HEK293T (cell line): ENCODE measurements at regions not wholly inside any gene's neighbourhood (a gene's known extent, or its start where the extent isn't known, plus 50 kb on each side); places are given as distances from the start of the nearest gene placed in this dataset.
"Not testable (repeated sequence)": the region's sequence is repeated elsewhere in the genome, so short reads cannot be mapped to it uniquely, and the experiment has no call there.

Source experiments
- CTCF ChIA-PET: fragments of 350-600 bp; formaldehyde crosslinking; extraction: SDS; loops from one replicate; lab custom pipeline; 2021; ENCODE audit warnings: antibody characterized with exemption, inconsistent platforms; lab: Yijun Ruan, JAX
- POLR2A ChIA-PET: fragments of 350-600 bp; formaldehyde crosslinking; extraction: SDS; loops from one replicate; lab custom pipeline; 2020; ENCODE audit warnings: antibody characterized with exemption, inconsistent platforms; lab: Yijun Ruan, JAX
- DNase-seq: peaks from one replicate; pipeline ENCODE4 v3.0.0; 2012; ENCODE audit warnings: mixed read lengths; ENCODE audit errors: extremely low spot score
- ARNT ChIP-seq: fragments of 450-650 bp; IDR thresholded peaks from 2 replicates; pipeline ENCODE4 v1.6.1; 2017; ENCODE audit warnings: mild to moderate bottlenecking
- BHLHE40 ChIP-seq: fragments of 450-650 bp; IDR thresholded peaks from 2 replicates; pipeline ENCODE4 v1.6.1; 2016; ENCODE audit warnings: mild to moderate bottlenecking, moderate library complexity, borderline replicate concordance
- ELF4 ChIP-seq: fragments of 450-650 bp; IDR thresholded peaks from 2 replicates; pipeline ENCODE4 v1.6.1; 2017; ENCODE audit warnings: antibody characterized with exemption
- FOXA1 ChIP-seq: fragments of 450-650 bp; IDR thresholded peaks from 2 replicates; pipeline ENCODE4 v1.6.1; 2016; ENCODE audit warnings: mild to moderate bottlenecking
- FOXK2 ChIP-seq: fragments of 450-650 bp; IDR thresholded peaks from 2 replicates; pipeline ENCODE4 v1.6.1; 2016; ENCODE audit warnings: mild to moderate bottlenecking
- HDGF ChIP-seq: fragments of 450-650 bp; IDR thresholded peaks from 2 replicates; pipeline ENCODE4 v1.6.1; 2017; ENCODE audit warnings: antibody characterized with exemption, borderline replicate concordance
- L3MBTL2 ChIP-seq: fragments of 450-650 bp; conservative IDR thresholded peaks from 2 replicates; pipeline ENCODE4 v1.6.1; 2016; ENCODE audit warnings: mild to moderate bottlenecking
- LEF1 ChIP-seq: fragments of 450-650 bp; IDR thresholded peaks from 2 replicates; pipeline ENCODE4 v1.6.1; 2017; ENCODE audit warnings: mild to moderate bottlenecking, borderline replicate concordance
- NFRKB ChIP-seq: fragments of 450-650 bp; IDR thresholded peaks from 2 replicates; pipeline ENCODE4 v1.6.1; 2016; ENCODE audit warnings: mild to moderate bottlenecking, moderate library complexity
- SP1 ChIP-seq: fragments of 450-650 bp; IDR thresholded peaks from 2 replicates; pipeline ENCODE4 v1.6.1; 2017
- SUZ12 ChIP-seq: fragments of 450-650 bp; IDR thresholded peaks from 2 replicates; pipeline ENCODE4 v1.6.1; 2016; ENCODE audit warnings: mild to moderate bottlenecking
- TARDBP ChIP-seq: fragments of 450-650 bp; IDR thresholded peaks from 2 replicates; pipeline ENCODE4 v1.6.1; 2016
- ZNF384 ChIP-seq: fragments of 450-650 bp; IDR thresholded peaks from 2 replicates; pipeline ENCODE4 v1.6.1; 2016
- TF ChIP-seq, protein P1 (sequence below): fragments of 450-650 bp; IDR thresholded peaks from 2 replicates; pipeline ENCODE4 v1.6.1; 2016

DNA sequence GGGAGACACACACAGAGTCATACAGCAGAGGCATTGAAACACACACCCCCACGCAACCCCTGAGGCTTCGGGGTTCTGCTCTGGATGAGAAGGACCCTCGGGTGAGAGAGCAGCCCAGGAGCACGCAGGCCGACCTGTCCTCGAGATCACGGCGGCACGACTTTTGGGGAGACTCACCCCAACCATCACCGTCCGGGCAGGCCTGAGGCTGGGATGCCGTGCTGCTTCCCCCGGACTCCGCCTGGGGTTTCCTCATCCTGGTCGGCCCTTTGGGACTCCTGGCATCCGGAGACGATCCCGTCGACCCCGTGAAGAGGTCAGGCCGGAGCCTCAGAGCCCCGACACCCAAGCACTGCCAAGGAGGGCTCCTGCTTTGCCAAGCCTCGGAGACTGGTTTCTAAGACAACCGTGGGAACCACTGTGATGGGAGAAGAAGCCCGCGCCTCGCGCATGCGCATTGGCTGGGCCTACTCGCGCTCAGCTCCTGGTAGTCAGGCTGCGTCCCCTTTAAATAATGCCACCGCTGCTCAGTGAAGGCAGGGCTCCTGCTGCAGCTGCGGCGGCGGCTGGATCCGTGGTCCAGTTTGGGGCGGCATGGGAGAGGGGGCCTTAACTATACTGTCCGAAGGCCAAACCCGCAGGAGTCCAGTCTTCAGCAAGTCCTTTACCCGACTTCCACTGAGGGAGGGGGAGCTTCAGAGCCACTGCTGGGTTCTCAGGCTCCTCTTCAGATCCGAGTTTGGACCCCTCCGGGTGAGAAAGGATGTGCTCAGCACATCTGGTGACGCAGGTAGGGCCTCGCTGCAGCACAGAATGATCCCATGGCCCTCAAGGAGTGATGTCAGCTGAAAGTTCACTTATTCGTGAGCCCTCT is 171.4 kb upstream of the ZNF337 start:
- POLR2A ChIA-PET: no interaction called here
- TF ChIP-seq TARDBP (no peak), FOXA1 (no peak), L3MBTL2 (no peak), LEF1 (no peak), ZNF384 (no peak), BHLHE40 (no peak), SUZ12 (no peak), ELF4 (no peak)
- no peak for DNase-seq
- CTCF ChIA-PET: no interaction called here

DNA sequence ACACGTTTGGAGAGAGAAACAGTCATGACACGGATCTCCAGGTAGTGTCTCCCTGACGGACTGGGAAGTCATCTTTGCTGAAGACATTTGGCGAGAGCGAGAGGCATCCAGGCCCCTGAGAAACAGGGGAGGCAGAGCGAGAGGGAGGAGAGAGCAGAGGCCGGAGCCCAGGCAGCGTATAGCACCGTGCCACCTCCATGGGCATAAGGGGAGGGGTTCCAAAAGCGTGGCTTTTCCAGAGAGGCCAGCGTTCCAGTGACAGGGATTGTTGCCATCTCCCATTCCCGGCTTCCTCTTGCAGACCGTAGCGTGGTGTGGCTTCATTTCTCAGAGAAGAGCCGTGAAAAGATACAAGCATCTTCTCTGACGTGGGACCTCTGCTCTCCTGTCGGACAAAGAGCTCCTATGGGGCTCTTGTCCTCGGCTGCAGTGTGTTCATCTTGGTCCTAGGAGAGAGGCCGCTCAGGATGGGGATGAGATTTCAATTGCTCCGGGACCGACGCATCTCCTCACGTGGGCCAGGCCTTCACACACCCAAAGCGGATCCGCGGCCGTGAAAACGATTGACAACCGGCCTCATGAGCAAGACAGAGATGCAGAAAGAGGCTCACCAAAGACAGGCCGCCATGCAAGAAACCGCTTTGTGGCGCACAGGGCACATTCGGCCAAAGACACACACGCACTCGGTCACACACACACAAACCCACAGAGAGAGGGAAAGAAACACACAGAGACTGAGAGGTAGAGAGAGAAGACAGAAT is 170.5 kb upstream of the ZNF337 start:
- CTCF ChIA-PET, DNase-seq, POLR2A ChIA-PET: not testable (repeated sequence)

DNA sequence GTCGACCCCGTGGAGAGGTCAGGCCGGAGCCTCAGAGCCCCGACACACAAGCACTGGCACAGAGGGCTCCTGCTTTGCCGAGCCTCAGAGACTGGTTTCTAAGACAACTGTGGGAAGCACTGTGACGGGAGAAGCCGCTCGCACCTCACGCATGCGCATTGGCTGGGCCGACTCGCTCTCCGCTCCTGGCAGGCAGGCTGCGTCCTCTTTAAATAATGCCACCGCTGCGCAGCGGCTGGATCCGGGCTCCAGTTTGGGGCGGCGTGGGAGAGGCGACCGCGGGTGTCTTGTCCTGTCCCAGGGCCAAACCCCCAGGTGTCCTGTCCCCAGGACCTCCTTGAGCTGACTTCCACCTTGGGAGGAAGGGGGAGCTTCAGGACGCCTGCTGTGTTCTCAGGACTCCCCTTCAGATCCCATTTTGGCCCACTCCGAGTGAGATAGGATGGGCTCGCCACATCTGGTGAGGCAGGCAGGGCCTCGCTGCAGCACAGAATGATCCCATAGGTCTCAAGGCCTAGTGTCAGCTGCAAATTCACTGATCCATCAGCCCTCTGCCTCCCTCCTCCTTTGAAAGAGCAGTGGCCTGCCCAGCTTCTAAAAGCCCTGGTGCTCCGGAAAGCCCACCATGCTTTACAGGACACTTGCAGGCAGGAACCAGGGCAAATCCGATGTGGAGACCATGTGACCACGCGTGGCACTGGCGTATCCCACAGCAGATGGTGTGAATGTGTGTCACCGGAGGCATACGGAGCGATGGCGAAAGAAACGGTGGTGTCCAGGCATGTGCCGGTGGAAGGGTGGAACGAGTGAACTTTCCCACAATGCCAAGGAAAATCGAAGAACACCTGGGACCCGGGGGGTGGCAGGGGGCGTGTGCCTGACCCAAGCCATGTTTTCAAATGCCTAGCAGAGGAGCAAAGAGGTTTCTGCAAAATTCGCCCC is 169.3 kb upstream of the ZNF337 start:
- no peak for DNase-seq
- ChIA-PET CTCF (no interaction called here), POLR2A (no interaction called here)
- TF ChIP-seq ELF4 (no peak), L3MBTL2 (no peak), BHLHE40 (no peak), HDGF (no peak), LEF1 (no peak), ARNT (no peak), FOXK2 (no peak)

DNA sequence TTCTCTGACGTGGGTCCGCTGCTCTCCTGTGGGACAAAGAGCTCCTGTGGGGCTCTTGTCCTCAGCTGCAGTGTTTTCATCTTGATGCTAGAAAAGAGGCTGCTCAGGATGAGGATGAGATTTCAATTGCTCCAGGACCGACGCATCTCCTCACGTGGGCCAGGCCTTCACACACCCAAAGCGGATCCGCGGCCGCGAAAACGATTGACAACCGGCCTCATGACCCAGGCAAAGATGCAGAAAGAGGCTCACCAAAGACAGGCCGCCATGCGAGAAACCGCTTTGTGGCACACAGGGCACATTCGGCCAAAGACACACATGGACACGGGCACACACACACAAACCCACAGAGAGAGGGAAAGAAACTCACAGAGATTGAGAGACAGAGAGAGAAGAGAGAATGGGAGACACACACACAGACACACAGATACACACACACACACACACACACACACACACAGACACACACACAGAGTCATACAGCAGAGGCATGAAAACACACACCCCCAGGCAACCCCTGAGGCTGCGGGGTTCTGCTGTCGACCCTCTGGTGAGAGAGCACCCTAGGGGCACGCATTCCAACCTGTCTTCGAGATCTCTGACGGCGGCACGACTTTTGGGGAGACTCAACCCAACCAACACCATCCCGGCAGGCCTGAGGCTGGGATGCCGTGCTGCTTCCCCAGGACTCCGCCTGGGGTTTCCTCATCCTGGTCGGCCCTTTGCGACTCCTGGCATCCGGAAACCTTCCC is 168.5 kb upstream of the ZNF337 start:
- CTCF ChIA-PET: not testable (repeated sequence)

DNA sequence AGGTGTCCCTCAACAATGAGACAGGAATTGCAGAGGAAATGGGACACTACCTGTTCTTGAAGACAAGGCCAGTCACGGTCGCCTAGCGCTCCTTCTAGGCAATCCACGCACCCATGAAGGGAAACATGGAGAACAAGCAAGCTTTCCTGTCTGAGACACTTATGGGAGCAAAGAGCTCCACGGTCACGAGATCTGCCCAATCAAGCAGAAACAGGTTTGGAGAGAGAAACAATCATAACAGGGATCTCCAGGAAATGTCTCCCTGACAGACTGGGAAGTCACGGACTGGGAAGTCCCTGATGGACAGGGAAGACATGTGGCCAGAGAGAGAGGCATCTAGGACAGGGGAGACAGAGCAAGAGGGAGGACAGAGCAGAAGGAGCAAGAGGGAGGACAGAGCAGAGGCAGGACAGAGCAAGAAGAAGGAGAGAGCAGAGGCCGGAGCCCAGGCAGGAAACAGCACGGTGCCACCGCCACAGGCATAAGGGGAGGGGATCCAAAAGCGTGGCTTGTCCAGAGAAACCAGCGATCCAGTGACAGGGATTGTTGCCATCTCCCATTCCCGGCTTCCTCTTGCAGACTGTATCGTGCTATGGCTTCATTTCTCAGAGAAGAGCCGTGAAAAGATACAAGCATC is 167.8 kb upstream of the ZNF337 start:
- POLR2A ChIA-PET: no interaction called here
- no peak for TF ChIP-seq ARNT
- TF ChIP-seq L3MBTL2: no peak
- no peak for TF ChIP-seq SUZ12
- no peak for TF ChIP-seq FOXA1
- TF ChIP-seq ZNF384: no peak
- TF ChIP-seq TARDBP: no peak
- TF ChIP-seq ELF4: no peak
- no peak for TF ChIP-seq FOXK2
- TF ChIP-seq, protein P1, sequence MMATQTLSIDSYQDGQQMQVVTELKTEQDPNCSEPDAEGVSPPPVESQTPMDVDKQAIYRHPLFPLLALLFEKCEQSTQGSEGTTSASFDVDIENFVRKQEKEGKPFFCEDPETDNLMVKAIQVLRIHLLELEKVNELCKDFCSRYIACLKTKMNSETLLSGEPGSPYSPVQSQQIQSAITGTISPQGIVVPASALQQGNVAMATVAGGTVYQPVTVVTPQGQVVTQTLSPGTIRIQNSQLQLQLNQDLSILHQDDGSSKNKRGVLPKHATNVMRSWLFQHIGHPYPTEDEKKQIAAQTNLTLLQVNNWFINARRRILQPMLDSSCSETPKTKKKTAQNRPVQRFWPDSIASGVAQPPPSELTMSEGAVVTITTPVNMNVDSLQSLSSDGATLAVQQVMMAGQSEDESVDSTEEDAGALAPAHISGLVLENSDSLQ: no peak
- TF ChIP-seq SP1: no peak
- TF ChIP-seq NFRKB: no peak
- no peak for TF ChIP-seq HDGF
- no peak for DNase-seq
- CTCF ChIA-PET: no interaction called here

More for the DNA sequence above, 168.5 kb upstream of the ZNF337 start:
- POLR2A ChIA-PET, DNase-seq: not testable (repeated sequence)

DNA sequence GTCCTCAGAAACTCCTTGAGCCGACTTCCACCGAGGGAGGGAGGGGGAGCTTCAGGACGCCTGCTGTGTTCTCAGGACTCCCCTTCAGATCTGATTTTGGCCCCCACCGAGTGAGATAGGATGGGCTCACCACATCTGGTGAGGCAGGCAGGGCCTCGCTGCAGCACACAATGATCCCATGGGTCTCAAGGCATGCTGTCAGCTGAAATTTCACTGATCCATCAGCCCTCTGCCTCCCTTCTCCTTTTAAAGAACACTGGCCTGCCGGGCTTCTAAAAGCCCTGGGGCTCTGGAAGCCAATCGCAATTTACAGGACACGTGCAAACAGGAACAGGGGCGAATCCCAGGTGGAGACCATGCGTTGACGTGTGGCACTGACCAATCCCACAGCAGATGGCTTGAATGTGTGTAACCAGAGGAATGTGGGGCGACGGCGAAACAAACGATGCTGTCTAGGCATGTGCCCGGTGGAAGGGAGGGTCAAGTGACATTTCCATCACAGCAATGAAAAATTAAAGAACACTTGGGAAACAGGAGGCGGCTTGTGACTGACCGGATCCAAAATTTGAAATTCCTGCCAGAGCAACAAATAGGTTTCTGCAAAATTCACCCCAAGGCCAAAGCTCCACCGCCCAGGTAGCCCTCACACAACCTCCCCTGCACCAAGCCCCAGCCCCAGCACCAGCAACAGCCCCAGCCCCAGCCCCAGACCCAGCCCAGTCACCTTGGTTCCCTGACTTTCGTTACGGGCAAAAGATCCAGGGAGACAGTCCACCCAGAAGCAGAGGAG is 167.1 kb upstream of the ZNF337 start:
- TF ChIP-seq L3MBTL2: peak; percentile 53; the same call in 1 of the 2 replicates
- TF ChIP-seq FOXA1: no peak
- CTCF ChIA-PET: no interaction called here
- no peak for DNase-seq
- POLR2A ChIA-PET: no interaction called here

DNA sequence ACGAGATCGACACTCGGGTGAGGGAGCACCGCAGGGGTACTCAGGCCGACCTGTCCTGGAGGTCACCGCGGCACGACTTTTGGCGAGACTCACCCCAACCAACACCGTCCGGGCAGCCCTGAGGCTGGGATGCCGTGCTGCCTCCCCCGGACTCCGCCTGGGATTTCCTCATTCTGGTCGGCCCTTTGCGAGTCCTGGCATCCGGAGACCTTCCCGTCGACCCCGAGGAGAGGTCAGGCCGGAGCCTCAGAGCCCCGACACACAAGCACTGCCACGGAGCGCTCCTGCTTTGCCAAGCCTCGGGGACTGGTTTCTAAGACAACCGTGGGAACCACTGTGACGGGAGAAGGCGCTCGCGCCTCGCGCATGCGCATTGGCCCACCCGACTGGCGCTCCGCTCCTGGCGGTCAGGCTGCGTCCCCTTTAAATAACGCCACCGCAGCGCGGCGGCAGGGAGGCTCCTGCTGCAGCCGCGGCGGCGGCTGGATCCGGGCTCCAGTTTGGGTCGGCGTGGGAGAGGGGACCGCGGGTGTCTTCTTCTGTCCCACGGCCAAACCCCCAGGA is 166.4 kb upstream of the ZNF337 start:
- POLR2A ChIA-PET, CTCF ChIA-PET: not testable (repeated sequence)
- peak; percentile 60 for DNase-seq
